Mesodermal cell (in vitro differentiated cells): ENCODE measurements at regions not wholly inside any gene's neighbourhood (a gene's known extent, or its start where the extent isn't known, plus 50 kb on each side); places are given as distances from the start of the nearest gene placed in this dataset.

Experiments
- H3K27ac ChIP-seq: 2 replicates; pipeline ENCODE4 v1.7.0; 2013; ENCODE audit warnings: mild to moderate bottlenecking, low read depth, low read length, moderate library complexity; ENCODE audit not compliant: severe bottlenecking
- H3K36me3 ChIP-seq: 2 replicates; pipeline ENCODE4 v1.7.1; 2013; ENCODE audit warnings: mild to moderate bottlenecking, low read length, moderate library complexity; ENCODE audit not compliant: control insufficient read depth, insufficient read depth
- H3K4me1 ChIP-seq: one replicate; pipeline ENCODE4 v1.7.1; 2013; ENCODE audit warnings: mild to moderate bottlenecking, low read length; ENCODE audit not compliant: insufficient read depth, control insufficient read depth, poor library complexity, severe bottlenecking
- H3K4me3 ChIP-seq: 2 replicates; pipeline ENCODE4 v1.7.0; 2013; ENCODE audit warnings: low read length, control low read depth, mild to moderate bottlenecking; ENCODE audit not compliant: insufficient read depth, poor library complexity, severe bottlenecking; ENCODE audit errors: extremely low read depth
- H3K9me3 ChIP-seq: 2 replicates; pipeline ENCODE4 v1.7.1; 2013; ENCODE audit warnings: mild to moderate bottlenecking, low read length, moderate library complexity; ENCODE audit not compliant: control insufficient read depth
- WGBS, 2 experiments: methylation state at CpG; one replicate each; pipeline ENCODE4 v1.1.5; 2013; ENCODE audit warnings: missing lambda C conversion rate in 2 of 2; ENCODE audit not compliant: insufficient coverage in 2 of 2; 5-methylcytosine and 5-hydroxymethylcytosine counted together

GRCh38 chrX:74251006-74251930 lies 52.7 kb upstream of the ZCCHC13 start:
- peak overlapping the region; percentile 82 for H3K27ac ChIP-seq

GRCh38 chrX:74250574-74250973 lies 53.4 kb upstream of the ZCCHC13 start:
- Histone ChIP-seq H3K27ac (peak overlapping the region; percentile 82), H3K4me3 (no peak overlapping the region), H3K4me1 (peaks cover 11% of the 10 kb centered on the region), H3K36me3 (peaks cover 32% of the 10 kb centered on the region), H3K9me3 (no peaks in the 10 kb centered on the region)
- WGBS, 2 experiments = no CpG with 5 or more reads among the region's 2 CpGs

More at GRCh38 chrX:74251006-74251930, 52.7 kb upstream of the ZCCHC13 start:
- no peaks in the 10 kb centered on the region for H3K9me3 ChIP-seq
- peaks cover 11% of the 10 kb centered on the region for H3K4me1 ChIP-seq
- peaks cover 37% of the 10 kb centered on the region for H3K36me3 ChIP-seq
- WGBS, 2 experiments = no CpG with 5 or more reads among the region's 2 CpGs
- no peak overlapping the region for H3K4me3 ChIP-seq

DNA sequence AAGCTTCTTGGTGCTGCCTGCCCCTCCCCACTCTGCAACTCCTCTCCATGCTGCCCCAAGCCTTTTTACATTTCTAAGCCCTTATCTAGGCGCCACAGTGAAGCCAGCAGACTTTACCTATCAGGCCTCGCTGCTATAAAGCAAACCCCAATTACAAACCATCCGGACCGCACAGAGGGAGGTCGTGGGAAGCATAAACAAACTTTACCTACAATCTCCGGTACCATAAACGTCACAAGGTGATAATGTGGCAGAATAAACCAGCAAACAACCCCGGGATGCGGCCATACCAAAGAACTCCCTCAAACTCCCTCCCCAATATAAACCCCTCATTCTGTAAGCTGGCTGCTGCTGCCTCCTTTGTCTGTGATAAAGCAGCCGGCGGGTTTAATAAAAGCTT lies 54.0 kb upstream of the ZCCHC13 start:
- Histone ChIP-seq H3K4me3 (no peak overlapping the region), H3K36me3 (peaks cover 35% of the 10 kb centered on the region), H3K9me3 (no peaks in the 10 kb centered on the region), H3K4me1 (peaks cover 11% of the 10 kb centered on the region), H3K27ac (peak overlapping the region; percentile 82)
- 17% methylated on average over 2 of the region's 11 CpGs; no CpG with 5 or more reads in 1 of the 2 experiments for WGBS, 2 experiments

DNA sequence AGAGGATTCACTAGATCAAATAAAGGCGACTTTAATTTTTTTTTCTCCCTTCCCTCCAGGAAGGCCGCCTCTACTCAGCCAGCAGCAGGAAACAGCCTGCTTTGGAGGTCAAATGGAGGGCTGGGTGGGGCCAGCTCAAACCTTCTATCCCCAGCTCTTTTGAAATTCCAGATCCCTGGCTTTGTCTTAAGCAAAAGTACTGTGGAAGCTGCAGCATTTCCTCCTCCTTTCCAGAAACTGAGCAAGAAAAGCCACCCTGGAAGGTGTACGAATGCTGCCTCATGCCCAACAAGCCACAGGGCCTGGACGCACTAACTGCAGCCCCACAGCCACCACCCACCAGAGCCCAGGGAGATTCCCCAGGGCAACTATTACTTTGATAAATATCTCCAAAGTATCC lies 55.1 kb upstream of the ZCCHC13 start:
- H3K36me3 ChIP-seq = peaks cover 28% of the 10 kb centered on the region
- peaks cover 11% of the 10 kb centered on the region for H3K4me1 ChIP-seq
- peak overlapping the region; percentile 59 for H3K27ac ChIP-seq
- no CpG with 5 or more reads among the region's 4 CpGs for WGBS, 2 experiments
- no peaks in the 10 kb centered on the region for H3K9me3 ChIP-seq
- no peak overlapping the region for H3K4me3 ChIP-seq

- Histone ChIP-seq H3K36me3 (peaks cover 33% of the 10 kb centered on the region), H3K27ac (no peak overlapping the region), H3K9me3 (no peaks in the 10 kb centered on the region), H3K4me1 (peaks cover 17% of the 10 kb centered on the region), H3K4me3 (no peak overlapping the region)
Measured at GRCh38 chrX:74246524-74246923, 57.5 kb upstream of the ZCCHC13 start.

DNA sequence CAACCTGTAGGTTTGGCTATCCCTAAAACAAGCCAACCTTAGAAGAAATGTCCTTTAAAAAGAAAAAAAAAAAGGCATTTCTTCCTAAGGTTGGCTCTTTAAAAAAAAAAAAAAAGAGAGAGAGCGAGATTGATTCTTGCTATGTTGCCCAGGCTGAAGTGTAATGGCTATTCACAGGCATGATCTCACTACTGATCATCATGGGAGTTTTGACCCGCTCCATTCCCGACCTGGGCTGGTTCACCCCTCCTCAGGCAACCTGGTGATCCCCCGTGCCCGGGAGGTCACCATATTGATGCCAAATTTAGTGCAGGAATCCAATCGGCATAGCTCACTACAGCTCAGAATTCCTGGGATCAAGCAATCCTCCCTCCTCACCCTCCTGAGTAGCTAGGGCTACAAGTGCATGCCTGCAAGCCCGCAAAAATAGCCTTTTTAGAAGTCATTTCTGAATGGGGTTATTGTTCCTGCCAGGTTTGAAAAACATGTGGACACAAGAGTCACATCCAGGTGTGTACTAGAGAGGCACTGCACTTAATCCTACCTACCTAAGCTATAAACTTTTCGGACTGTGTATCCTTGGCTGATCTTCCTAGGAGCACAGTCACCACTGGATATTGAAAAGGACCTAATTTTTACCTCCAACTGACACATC lies 61.4 kb upstream of the ZCCHC13 start:
- WGBS, 2 experiments = 90 to 100% methylated on average over 2 to 5 of the region's 8 CpGs
- Histone ChIP-seq H3K4me1 (peaks cover 6% of the 10 kb centered on the region), H3K36me3 (peaks cover 63% of the 10 kb centered on the region), H3K9me3 (no peaks in the 10 kb centered on the region), H3K4me3 (no peak overlapping the region), H3K27ac (no peak overlapping the region)

DNA sequence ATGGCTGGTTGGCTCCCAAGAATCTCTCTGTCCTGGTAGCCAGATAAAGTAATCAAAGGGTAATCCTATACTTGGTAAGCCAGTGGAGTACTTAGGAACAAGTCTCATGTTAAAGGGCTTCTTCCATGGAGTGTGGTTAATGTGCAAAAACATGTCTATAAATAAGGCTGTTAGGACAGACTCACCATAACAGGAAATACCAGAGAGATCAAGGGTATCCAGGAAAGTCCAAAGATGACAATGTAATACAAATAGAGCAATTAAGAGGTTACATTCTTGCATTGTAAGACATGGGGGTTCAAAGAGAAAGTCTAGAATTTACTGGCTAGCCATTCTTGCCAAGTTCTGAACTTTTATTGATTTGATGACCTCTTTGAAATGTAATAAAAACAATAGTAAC lies 61.9 kb upstream of the ZCCHC13 start:
- Histone ChIP-seq H3K4me3 (no peak overlapping the region), H3K36me3 (peaks cover 63% of the 10 kb centered on the region), H3K27ac (no peak overlapping the region), H3K4me1 (peaks cover 6% of the 10 kb centered on the region), H3K9me3 (no peaks in the 10 kb centered on the region)

DNA sequence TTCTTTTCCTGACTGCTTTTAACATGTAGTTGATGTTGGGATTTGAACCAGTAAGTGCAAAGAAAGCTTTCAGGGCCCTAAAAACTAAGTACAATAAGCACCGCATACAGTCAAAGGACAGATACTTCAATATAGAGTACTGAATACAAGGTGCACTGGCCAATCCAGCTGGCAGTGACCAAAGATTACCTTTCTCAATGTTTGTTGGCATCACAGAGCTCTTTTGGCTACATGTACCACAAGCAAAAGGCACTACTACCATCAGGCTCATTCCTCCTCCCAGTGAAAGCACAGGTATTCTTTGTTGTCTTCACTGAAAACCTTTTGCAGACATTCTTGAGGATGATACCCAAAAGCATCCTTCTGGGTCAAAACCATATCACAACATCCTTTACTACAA lies 65.2 kb upstream of the ZCCHC13 start:
- Histone ChIP-seq H3K9me3 (no peaks in the 10 kb centered on the region), H3K4me3 (no peak overlapping the region), H3K36me3 (peaks cover 54% of the 10 kb centered on the region), H3K27ac (no peak overlapping the region), H3K4me1 (peaks cover 6% of the 10 kb centered on the region)
- 100% methylated on average over 1 of the region's 1 CpG; no CpG with 5 or more reads in 1 of the 2 experiments for WGBS, 2 experiments

GRCh38 chrX:74234818-74235217 lies 69.2 kb upstream of the ZCCHC13 start:
- Histone ChIP-seq H3K4me1 (no peaks in the 10 kb centered on the region), H3K36me3 (peaks cover 25% of the 10 kb centered on the region), H3K4me3 (no peak overlapping the region), H3K9me3 (no peaks in the 10 kb centered on the region), H3K27ac (no peak overlapping the region)
- WGBS, 2 experiments = no CpG with 5 or more reads among the region's 2 CpGs

- Histone ChIP-seq H3K27ac (no peak overlapping the region), H3K9me3 (no peaks in the 10 kb centered on the region), H3K4me1 (no peaks in the 10 kb centered on the region), H3K36me3 (peaks cover 12% of the 10 kb centered on the region), H3K4me3 (no peak overlapping the region)
- WGBS, 2 experiments = 100% methylated on average over 1 of the region's 3 CpGs; no CpG with 5 or more reads in 1 of the 2 experiments
Measured at GRCh38 chrX:74232859-74233258, 71.1 kb upstream of the ZCCHC13 start.

DNA sequence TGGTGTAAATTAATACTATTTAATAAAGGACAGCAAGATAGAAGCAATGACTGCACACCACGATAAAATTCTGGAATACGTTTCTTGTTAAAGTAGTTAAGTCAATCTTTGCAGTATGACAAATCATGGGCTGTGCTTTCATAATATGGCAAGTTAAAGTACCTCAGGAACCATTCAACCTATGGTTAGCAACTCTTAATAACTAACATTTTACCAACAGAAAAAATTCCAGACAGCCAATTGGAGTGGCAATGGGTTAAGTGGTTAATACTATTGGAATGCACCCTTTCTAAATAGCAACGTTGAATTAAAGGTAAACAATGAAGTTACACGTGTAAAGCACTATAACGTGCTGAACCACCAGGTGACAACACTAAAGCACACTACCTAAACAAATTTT lies 72.4 kb upstream of the ZCCHC13 start:
- Histone ChIP-seq H3K27ac (no peak overlapping the region), H3K4me1 (no peaks in the 10 kb centered on the region), H3K9me3 (no peaks in the 10 kb centered on the region), H3K36me3 (peaks cover 11% of the 10 kb centered on the region), H3K4me3 (no peak overlapping the region)
- WGBS, 2 experiments = no CpG with 5 or more reads among the region's 5 CpGs
